Ovary (tissue), 7 donors: ENCODE measurements at regions not wholly inside any gene's neighbourhood (a gene's known extent, or its start where the extent isn't known, plus 50 kb on each side); places are given as distances from the start of the nearest gene placed in this dataset.

Source experiments
- DNase-seq, 5 donors: peaks; one replicate each; pipeline ENCODE4 v3.0.0-alpha.2; 2019 to 2020
- H3K27ac ChIP-seq, 2 donors: fragments of 200-600 bp; one replicate each; pipeline versions ENCODE4 v1.5.1 to v1.8.0; 2019 to 2022
- H3K27me3 ChIP-seq: fragments of 200-600 bp; one replicate; pipeline ENCODE4 v1.8.0; 2022
- H3K36me3 ChIP-seq: fragments of 200-600 bp; sonication (generic); one replicate; pipeline ENCODE4 v1.5.1; 2019
- H3K4me1 ChIP-seq: one replicate; pipeline ENCODE4 v1.8.1; 2013; ENCODE audit warnings: mild to moderate bottlenecking, moderate library complexity; ENCODE audit not compliant: insufficient read depth
- H3K4me3 ChIP-seq: fragments of 200-600 bp; sonication (generic); one replicate; pipeline ENCODE4 v1.5.1; 2017
- H3K9me3 ChIP-seq, 2 donors: fragments of 200-600 bp in 1 of 2; sonication (generic) in 1 of 2; one replicate each; pipeline versions ENCODE4 v1.5.1 to v1.8.1; 2013 to 2019; ENCODE audit warnings: mild to moderate bottlenecking in 1 of 2, moderate library complexity in 1 of 2
- EP300 ChIP-seq: sonication (generic); formaldehyde crosslinking; IDR thresholded peaks from one replicate; pipeline ENCODE4 v1.6.1; 2017; ENCODE audit warnings: antibody characterized with exemption
- POLR2A ChIP-seq: fragments of 450-650 bp; IDR thresholded peaks from one replicate; pipeline ENCODE4 v1.6.1; 2017; ENCODE audit warnings: antibody characterized with exemption, mild to moderate bottlenecking, moderate library complexity
- WGBS, 3 donors: extraction: QIAGEN DNeasy Blood & Tissue Kit in 1 of 3; methylation state at CpG; one replicate each; pipeline versions ENCODE4 v1.1.5 to v1.1.7; 2013 to 2017; 5-methylcytosine and 5-hydroxymethylcytosine counted together
- intact Hi-C, 4 donors: fragments of 100-400 bp; cut with DNase I; formaldehyde crosslinking; loops; one replicate each; pipeline versions ENCODE4 v1.11.0 to v1.15.1; 2022 to 2023
- TF ChIP-seq, protein P1 (sequence below), 3 donors: fragments of 450-650 bp in 2 of 3; fragments of 200-600 bp in 1 of 3; IDR thresholded peaks; one replicate each; pipeline versions ENCODE4 v1.5.1 to v1.8.0; 2016 to 2022; ENCODE audit warnings: antibody characterized with exemption in 3 of 3, mild to moderate bottlenecking in 1 of 3
- donor health status: DM: no; HTN: no; CAD: no; lungs with moderate emphysema.
- donor health status: DM: no; HTN: no; CAD: no.
- donor health status: Bipolar disorder and iron deficiency.
- donor health status: DM: no; HTN: no; CAD: no.
- donor health status: DM: yes; HTN: yes; CAD: no.

- no peaks in the 10 kb centered on the region for H3K36me3 ChIP-seq
- no peak for TF ChIP-seq EP300
- no peak for TF ChIP-seq POLR2A
- TF ChIP-seq, protein P1, sequence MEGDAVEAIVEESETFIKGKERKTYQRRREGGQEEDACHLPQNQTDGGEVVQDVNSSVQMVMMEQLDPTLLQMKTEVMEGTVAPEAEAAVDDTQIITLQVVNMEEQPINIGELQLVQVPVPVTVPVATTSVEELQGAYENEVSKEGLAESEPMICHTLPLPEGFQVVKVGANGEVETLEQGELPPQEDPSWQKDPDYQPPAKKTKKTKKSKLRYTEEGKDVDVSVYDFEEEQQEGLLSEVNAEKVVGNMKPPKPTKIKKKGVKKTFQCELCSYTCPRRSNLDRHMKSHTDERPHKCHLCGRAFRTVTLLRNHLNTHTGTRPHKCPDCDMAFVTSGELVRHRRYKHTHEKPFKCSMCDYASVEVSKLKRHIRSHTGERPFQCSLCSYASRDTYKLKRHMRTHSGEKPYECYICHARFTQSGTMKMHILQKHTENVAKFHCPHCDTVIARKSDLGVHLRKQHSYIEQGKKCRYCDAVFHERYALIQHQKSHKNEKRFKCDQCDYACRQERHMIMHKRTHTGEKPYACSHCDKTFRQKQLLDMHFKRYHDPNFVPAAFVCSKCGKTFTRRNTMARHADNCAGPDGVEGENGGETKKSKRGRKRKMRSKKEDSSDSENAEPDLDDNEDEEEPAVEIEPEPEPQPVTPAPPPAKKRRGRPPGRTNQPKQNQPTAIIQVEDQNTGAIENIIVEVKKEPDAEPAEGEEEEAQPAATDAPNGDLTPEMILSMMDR (IDR thresholded peaks at IDR 0.05) = no peak
- H3K4me3 ChIP-seq = no peak overlapping the region
- 85 to 91% (median 88%) methylated on average over 11 of the region's 11 CpGs for WGBS, 3 donors
- H3K4me1 ChIP-seq = no peaks in the 10 kb centered on the region
- H3K27me3 ChIP-seq = no peaks in the 10 kb centered on the region
- peaks cover 0 to 5% of the 10 kb centered on the region in 2 donors for H3K9me3 ChIP-seq
- intact Hi-C loops = no loop called here
- DNase-seq = no peak
- H3K27ac ChIP-seq = no peak overlapping the region
Observed at GRCh38 chr18:78576967-78577366, 402.7 kb upstream of the SALL3 start.

- Histone ChIP-seq H3K9me3 (peaks cover 0 to 3% of the 10 kb centered on the region in 2 donors), H3K36me3 (no peaks in the 10 kb centered on the region), H3K27me3 (no peaks in the 10 kb centered on the region), H3K4me3 (no peak overlapping the region), H3K27ac (no peak overlapping the region), H3K4me1 (no peaks in the 10 kb centered on the region)
- 69 to 79% (median 71%) methylated on average over 4 of the region's 4 CpGs for WGBS, 3 donors
- TF ChIP-seq, protein P1 (IDR thresholded peaks at IDR 0.05) = no peak
- TF ChIP-seq EP300 = no peak
- TF ChIP-seq POLR2A = no peak
- intact Hi-C loops = no loop called here
- DNase-seq = no peak
Observed at GRCh38 chr18:78579449-78579848, 400.2 kb upstream of the SALL3 start.

DNA sequence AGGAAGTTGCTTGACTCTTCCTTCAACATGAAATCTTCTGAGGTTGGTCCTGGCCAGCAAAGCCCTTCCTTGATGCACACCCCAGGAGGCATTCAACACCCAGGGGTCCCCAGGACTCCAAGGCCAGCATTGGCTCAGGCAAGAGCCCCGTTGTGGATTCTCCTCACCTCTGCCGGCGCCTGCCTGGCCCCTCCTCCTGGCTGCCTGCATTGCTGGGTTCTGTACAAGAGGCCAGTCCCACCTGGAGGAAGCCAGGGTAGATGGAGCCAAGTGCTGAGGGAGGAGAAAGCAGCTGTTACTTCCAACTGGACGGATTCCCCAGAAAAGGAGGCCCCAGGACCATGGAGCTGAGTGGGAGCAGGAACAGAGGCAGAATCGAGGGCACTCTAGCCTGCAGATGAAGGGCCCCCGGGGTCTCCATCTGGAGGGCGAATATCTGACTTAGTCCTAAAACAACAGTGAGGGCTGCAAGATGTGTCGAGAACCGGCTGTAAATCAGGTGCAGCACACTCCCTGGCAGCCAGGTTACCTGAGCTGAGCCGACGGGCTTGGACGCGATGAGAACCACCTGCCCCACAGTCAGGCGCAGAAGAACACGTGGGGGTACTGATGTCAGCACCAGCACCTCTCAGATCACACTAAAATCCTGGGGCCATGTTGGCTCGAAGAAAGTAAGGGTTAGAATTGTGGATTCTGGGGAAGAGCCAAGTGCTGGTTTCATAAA, 399.6 kb upstream of the SALL3 start:
- Histone ChIP-seq H3K27me3 (no peaks in the 10 kb centered on the region), H3K27ac (no peak overlapping the region), H3K4me3 (no peak overlapping the region), H3K36me3 (no peaks in the 10 kb centered on the region), H3K9me3 (no peaks in the 10 kb centered on the region), H3K4me1 (no peaks in the 10 kb centered on the region)
- intact Hi-C loops = no loop called here
- DNase-seq = no peak
- TF ChIP-seq, protein P1 (IDR thresholded peaks at IDR 0.05) = no peak
- no peak for TF ChIP-seq EP300
- TF ChIP-seq POLR2A = no peak
- 57 to 67% (median 59%) methylated on average over 16 of the region's 16 CpGs for WGBS, 3 donors

GRCh38 chr18:78580835-78581339, 398.7 kb upstream of the SALL3 start:
- TF ChIP-seq, protein P1 (IDR thresholded peaks at IDR 0.05) = no peak
- TF ChIP-seq EP300 (no peak), POLR2A (no peak)
- Histone ChIP-seq H3K4me3 (no peak overlapping the region), H3K9me3 (no peaks in the 10 kb centered on the region), H3K27me3 (no peaks in the 10 kb centered on the region), H3K36me3 (no peaks in the 10 kb centered on the region), H3K27ac (no peak overlapping the region), H3K4me1 (no peaks in the 10 kb centered on the region)
- WGBS, 3 donors = 74 to 89% (median 84%) methylated on average over 7 of the region's 7 CpGs
- intact Hi-C loops = no loop called here
- DNase-seq = no peak
